Activated B cell treated with CpG ODN at 0.5 μM for 24 hours (primary cell): ENCODE measurements at regions not wholly inside any gene's neighbourhood (a gene's known extent, or its start where the extent isn't known, plus 50 kb on each side); places are given as distances from the start of the nearest gene placed in this dataset.

ENCODE experiments used
- ATAC-seq: fragments of 200-7000 bp; cut with Tn5 transposase; one replicate; pipeline ENCODE4 v1.10.0; 2021; ENCODE audit warnings: low read depth, mild to moderate bottlenecking, moderate library complexity
- CTCF ChIA-PET: fragments of 350-600 bp; sonication (Branson Sonifier 250); formaldehyde crosslinking; loops from one replicate; lab custom pipeline; 2021; ENCODE audit warnings: antibody characterized with exemption; lab: Charles Lee
- POLR2A ChIA-PET: fragments of 350-600 bp; sonication (Branson Sonifier 250); formaldehyde crosslinking; loops from one replicate; lab custom pipeline; 2021; ENCODE audit warnings: antibody characterized with exemption; lab: Charles Lee
- DNase-seq: peaks from one replicate; pipeline ENCODE4 v3.0.0; 2022
- H3K27ac Mint-ChIP-seq: one replicate; pipeline ENCODE4 v1.8.0; 2020; ENCODE audit warnings: mixed read lengths
- H3K27me3 Mint-ChIP-seq: one replicate; pipeline ENCODE4 v1.8.0; 2021; ENCODE audit warnings: mixed read lengths
- H3K36me3 Mint-ChIP-seq: one replicate; pipeline ENCODE4 v1.8.0; 2021; ENCODE audit warnings: low read depth, mixed read lengths
- H3K4me1 Mint-ChIP-seq: one replicate; pipeline ENCODE4 v1.8.0; 2021; ENCODE audit warnings: mixed read lengths
- H3K4me3 Mint-ChIP-seq: one replicate; pipeline ENCODE4 v1.8.0; 2020; ENCODE audit warnings: mild to moderate bottlenecking, mixed read lengths
- H3K9me3 Mint-ChIP-seq: one replicate; pipeline ENCODE4 v1.8.0; 2020; ENCODE audit warnings: mixed read lengths
- intact Hi-C: fragments of 100-400 bp; cut with micrococcal nuclease; formaldehyde crosslinking; loops from one replicate; pipeline ENCODE4 v1.15.1; 2024
- TF ChIP-seq, protein P1 (sequence below): fragments of 200-600 bp; IDR thresholded peaks from one replicate; pipeline ENCODE4 v1.8.0; 2022; ENCODE audit warnings: antibody characterized with exemption, mild to moderate bottlenecking

DNA sequence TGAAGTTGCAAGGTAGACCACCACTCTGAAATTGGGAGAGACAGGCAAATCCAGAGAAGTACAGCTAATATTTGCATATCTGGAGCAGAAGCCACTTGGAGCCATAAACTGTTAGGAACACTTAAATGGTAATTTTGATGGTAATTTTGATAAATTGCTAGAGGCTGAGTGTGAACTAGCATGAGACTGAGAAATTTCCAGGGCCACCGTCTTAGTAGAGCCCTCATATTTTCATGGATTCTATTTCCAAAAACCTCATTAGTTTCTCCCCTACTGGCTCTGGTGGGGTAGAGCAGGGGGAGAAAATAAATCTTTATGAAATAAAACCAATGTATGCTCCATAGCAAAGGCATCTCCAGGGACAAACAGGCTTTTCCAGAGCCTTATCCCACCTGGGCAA is 429.4 kb upstream of the DIPK2B start:
- ChIA-PET CTCF (no interaction called here), POLR2A (no interaction called here)
- Mint-ChIP-seq H3K4me3 (no peak overlapping the region), H3K4me1 (no peaks in the 10 kb centered on the region), H3K27me3 (no peaks in the 10 kb centered on the region), H3K36me3 (no peaks in the 10 kb centered on the region), H3K27ac (no peak overlapping the region), H3K9me3 (no peaks in the 10 kb centered on the region)
- ATAC-seq: no peak
- TF ChIP-seq, protein P1, sequence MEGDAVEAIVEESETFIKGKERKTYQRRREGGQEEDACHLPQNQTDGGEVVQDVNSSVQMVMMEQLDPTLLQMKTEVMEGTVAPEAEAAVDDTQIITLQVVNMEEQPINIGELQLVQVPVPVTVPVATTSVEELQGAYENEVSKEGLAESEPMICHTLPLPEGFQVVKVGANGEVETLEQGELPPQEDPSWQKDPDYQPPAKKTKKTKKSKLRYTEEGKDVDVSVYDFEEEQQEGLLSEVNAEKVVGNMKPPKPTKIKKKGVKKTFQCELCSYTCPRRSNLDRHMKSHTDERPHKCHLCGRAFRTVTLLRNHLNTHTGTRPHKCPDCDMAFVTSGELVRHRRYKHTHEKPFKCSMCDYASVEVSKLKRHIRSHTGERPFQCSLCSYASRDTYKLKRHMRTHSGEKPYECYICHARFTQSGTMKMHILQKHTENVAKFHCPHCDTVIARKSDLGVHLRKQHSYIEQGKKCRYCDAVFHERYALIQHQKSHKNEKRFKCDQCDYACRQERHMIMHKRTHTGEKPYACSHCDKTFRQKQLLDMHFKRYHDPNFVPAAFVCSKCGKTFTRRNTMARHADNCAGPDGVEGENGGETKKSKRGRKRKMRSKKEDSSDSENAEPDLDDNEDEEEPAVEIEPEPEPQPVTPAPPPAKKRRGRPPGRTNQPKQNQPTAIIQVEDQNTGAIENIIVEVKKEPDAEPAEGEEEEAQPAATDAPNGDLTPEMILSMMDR: no peak
- intact Hi-C loops: no loop called here
- DNase-seq: no peak

DNA sequence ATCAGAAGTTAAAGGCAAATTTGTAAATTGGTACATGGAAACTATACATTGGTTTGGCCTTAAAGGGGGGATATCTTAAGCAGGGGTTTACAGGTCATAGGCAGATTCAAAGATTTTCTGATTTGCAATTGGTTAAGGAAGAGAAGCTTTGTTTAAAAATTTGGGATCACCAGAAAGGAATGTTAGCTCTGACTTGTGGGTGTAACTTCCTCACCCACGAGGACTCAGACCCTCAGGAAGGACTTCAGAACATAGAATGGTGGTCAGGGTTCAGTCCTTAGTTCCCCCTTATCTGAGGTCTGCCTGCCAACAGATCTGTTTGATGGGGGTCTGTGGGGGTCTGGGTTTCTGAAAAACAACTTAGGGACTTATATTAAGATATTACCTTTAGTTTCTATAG is 427.4 kb upstream of the DIPK2B start:
- Mint-ChIP-seq H3K4me3 (no peak overlapping the region), H3K27me3 (no peaks in the 10 kb centered on the region), H3K27ac (no peak overlapping the region), H3K9me3 (no peaks in the 10 kb centered on the region), H3K4me1 (no peaks in the 10 kb centered on the region), H3K36me3 (no peaks in the 10 kb centered on the region)
- POLR2A ChIA-PET: no interaction called here
- TF ChIP-seq, protein P1: no peak
- intact Hi-C loops: loop anchor here (10.0 kb wide), 1 partner anchor 87 kb away; no protein-coding TSS in a partner anchor
- ATAC-seq (no peak), DNase-seq (no peak)
- CTCF ChIA-PET: interaction anchor here (0.9 kb wide), 1 partner anchor 9 kb away, joined by 3 read pairs; no protein-coding TSS in a partner anchor

DNA sequence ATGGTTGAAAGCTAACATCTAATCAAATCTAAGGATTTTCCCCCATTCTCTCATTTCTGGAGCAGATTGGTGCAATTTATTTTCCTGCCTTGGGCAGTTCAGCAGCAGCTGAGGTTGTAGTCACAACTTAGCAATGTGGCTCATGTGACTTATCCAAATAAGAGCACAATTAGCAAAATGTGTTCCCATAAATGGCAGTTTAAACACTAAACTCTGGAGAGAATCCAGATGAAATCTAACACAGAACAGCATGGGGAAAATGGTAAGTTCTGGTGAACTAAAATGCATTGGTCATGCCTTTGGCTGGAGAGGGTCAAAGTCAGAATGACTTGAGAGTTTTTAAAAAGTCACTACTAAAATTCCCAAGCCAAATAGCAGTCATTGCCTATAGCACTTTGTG is 422.6 kb upstream of the DIPK2B start:
- TF ChIP-seq, protein P1: no peak
- ChIA-PET CTCF (no interaction called here), POLR2A (no interaction called here)
- H3K4me3 Mint-ChIP-seq: no peak overlapping the region
- no peak for ATAC-seq
- intact Hi-C loops: loop anchor here (10.0 kb wide), 1 partner anchor 92 kb away; no protein-coding TSS in a partner anchor
- no peaks in the 10 kb centered on the region for H3K36me3 Mint-ChIP-seq
- H3K27me3 Mint-ChIP-seq: no peaks in the 10 kb centered on the region
- peaks cover 3% of the 10 kb centered on the region for H3K9me3 Mint-ChIP-seq
- no peak for DNase-seq
- no peaks in the 10 kb centered on the region for H3K4me1 Mint-ChIP-seq
- H3K27ac Mint-ChIP-seq: no peak overlapping the region

- H3K27ac Mint-ChIP-seq: no peak overlapping the region
These were observed 421.9 kb upstream of the DIPK2B start for GRCh38 chrX:45622538-45622937.

GRCh38 chrX:45622042-45622423 is 421.4 kb upstream of the DIPK2B start:
- no peak for ATAC-seq
- ChIA-PET CTCF (no interaction called here), POLR2A (no interaction called here)
- Mint-ChIP-seq H3K4me3 (no peak overlapping the region), H3K4me1 (no peaks in the 10 kb centered on the region), H3K36me3 (no peaks in the 10 kb centered on the region), H3K27me3 (no peaks in the 10 kb centered on the region), H3K9me3 (peaks cover 3% of the 10 kb centered on the region), H3K27ac (no peak overlapping the region)
- no peak for DNase-seq
- intact Hi-C loops: loop anchor here (10.0 kb wide), 1 partner anchor 93 kb away; no protein-coding TSS in a partner anchor
- TF ChIP-seq, protein P1: no peak

More at GRCh38 chrX:45622538-45622937, 421.9 kb upstream of the DIPK2B start:
- no peak overlapping the region for H3K4me3 Mint-ChIP-seq
- TF ChIP-seq, protein P1: no peak
- no peak for ATAC-seq
- H3K4me1 Mint-ChIP-seq: no peaks in the 10 kb centered on the region
- intact Hi-C loops: loop anchor here (10.0 kb wide), 1 partner anchor 92 kb away; no protein-coding TSS in a partner anchor
- peaks cover 3% of the 10 kb centered on the region for H3K9me3 Mint-ChIP-seq
- no peak for DNase-seq
- H3K36me3 Mint-ChIP-seq: no peaks in the 10 kb centered on the region
- ChIA-PET CTCF (no interaction called here), POLR2A (no interaction called here)
- H3K27me3 Mint-ChIP-seq: no peaks in the 10 kb centered on the region
